ENCODE measurements at regions not wholly inside any gene's neighbourhood (a gene's known extent, or its start where the extent isn't known, plus 50 kb on each side); places are given as distances from the start of the nearest gene placed in this dataset.

GRCh38 chr16:63695347-63695746 lies 1426.5 kb downstream of the CDH11 start:
- Histone ChIP-seq H3K23me2 (ENCODE audit: insufficient read length, low read depth, low read length, poor library complexity, severe bottlenecking) (no peaks in the 10 kb centered on the region), H2BK12ac (ENCODE audit: insufficient read length, low read depth, low read length) (no peak overlapping the region), H3K79me2 (ENCODE audit: insufficient read depth, low read length) (no peaks in the 10 kb centered on the region), H2BK20ac (ENCODE audit: low read depth, low read length, poor library complexity, severe bottlenecking) (no peak overlapping the region), H3K79me1 (ENCODE audit: insufficient read depth, low read depth, low read length, poor library complexity, severe bottlenecking) (no peaks in the 10 kb centered on the region), H2AK5ac (ENCODE audit: insufficient read length, low read length) (no peak overlapping the region), H3K27me3 (ENCODE audit: insufficient read depth, low read length) (no peaks in the 10 kb centered on the region), H2BK5ac (ENCODE audit: insufficient read length, low read length) (no peak overlapping the region), H3K4me1 (ENCODE audit: insufficient read depth, low read length) (no peaks in the 10 kb centered on the region), H3K4me2 (ENCODE audit: insufficient read depth, insufficient read length, low read length) (no peak overlapping the region), H3K27ac (ENCODE audit: insufficient read length, low read depth, low read length) (no peak overlapping the region), H3K4ac (ENCODE audit: low read depth, low read length) (no peak overlapping the region), H3K14ac (ENCODE audit: insufficient read depth, low read length) (no peak overlapping the region), H3K23ac (ENCODE audit: insufficient read length, low read depth, low read length) (no peak overlapping the region), H4K8ac (replicated peaks; ENCODE audit: insufficient read length, low read depth, low read length) (no peak overlapping the region), H4K20me1 (ENCODE audit: control insufficient read depth, insufficient read depth, insufficient read length) (no peaks in the 10 kb centered on the region), H3K18ac (ENCODE audit: insufficient read length, low read depth, low read length) (no peak overlapping the region), H3K9ac (ENCODE audit: extremely low read depth, insufficient read length, low read length) (no peak overlapping the region), H4K91ac (ENCODE audit: insufficient read length, low read depth, low read length) (no peak overlapping the region), H3K56ac (ENCODE audit: insufficient read length, low read depth, low read length) (no peak overlapping the region), H3T11ph (ENCODE audit: low read length) (no peak overlapping the region), H3K9me3 (ENCODE audit: control insufficient read depth, low read depth, low read length) (no peaks in the 10 kb centered on the region), H2BK15ac (ENCODE audit: low read depth, low read length) (no peak overlapping the region), H2AFZ (ENCODE audit: low read length) (no peak overlapping the region), H2BK120ac (ENCODE audit: low read depth, low read length, poor library complexity, severe bottlenecking) (no peak overlapping the region), H4K5ac (ENCODE audit: insufficient read length, low read depth, low read length) (no peak overlapping the region)
- Mint-ChIP-seq H3K9me3 (no peaks in the 10 kb centered on the region), H3K27ac (no peak overlapping the region), H3K4me1 (peaks cover 4 to 6% of the 10 kb centered on the region in 2 experiments; a peak in 2 of 4 replicates), H3K4me3 (no peak overlapping the region), H3K36me3 (ENCODE audit: insufficient read depth in 1 of 3, low read depth in 3 of 3) (peaks cover 0 to 8% (median 0%) of the 10 kb centered on the region in 3 experiments; a peak in 3 of 7 replicates), H3K27me3 (ENCODE audit: low read depth) (no peaks in the 10 kb centered on the region)
- no CpG with 5 or more reads among the region's 1 CpG for WGBS (ENCODE audit: extremely low coverage, insufficient read length, low lambda C conversion rate)
- TF ChIP-seq CTCF (conservative IDR thresholded peaks at IDR 0.05): no peak
- no peak for DNase-seq

Measured in H9 (cell line).